ENCODE measurements at regions not wholly inside any gene's neighbourhood (a gene's known extent, or its start where the extent isn't known, plus 50 kb on each side); places are given as distances from the start of the nearest gene placed in this dataset.
"Not testable (repeated sequence)": the region's sequence is repeated elsewhere in the genome, so short reads cannot be mapped to it uniquely, and the experiment has no call there.

GRCh38 chr5:121516997-121517396, 334.7 kb upstream of the FTMT start:
- FAIRE-seq, result no peak

- no peak for FAIRE-seq
Observed at GRCh38 chr5:121525706-121526105, 326.0 kb upstream of the FTMT start.

DNA sequence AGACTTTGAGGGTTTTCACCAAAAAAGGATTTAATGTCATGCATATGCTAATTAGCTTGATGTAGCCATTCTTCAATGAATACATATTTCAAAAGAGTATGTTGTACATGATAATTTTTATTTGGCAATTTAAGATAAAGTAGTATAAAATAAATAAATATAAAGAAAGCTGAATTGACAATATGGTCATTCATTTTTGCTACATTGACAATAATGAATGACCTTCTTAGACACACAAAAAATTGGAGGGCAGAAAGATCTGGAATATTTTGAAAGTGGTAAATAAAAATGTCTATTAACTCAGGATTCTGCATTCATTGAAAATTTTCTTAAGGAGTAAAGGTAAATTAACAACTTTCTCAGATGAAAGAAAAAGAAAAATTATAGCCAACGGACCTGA, 324.8 kb upstream of the FTMT start:
- no peak for FAIRE-seq

DNA sequence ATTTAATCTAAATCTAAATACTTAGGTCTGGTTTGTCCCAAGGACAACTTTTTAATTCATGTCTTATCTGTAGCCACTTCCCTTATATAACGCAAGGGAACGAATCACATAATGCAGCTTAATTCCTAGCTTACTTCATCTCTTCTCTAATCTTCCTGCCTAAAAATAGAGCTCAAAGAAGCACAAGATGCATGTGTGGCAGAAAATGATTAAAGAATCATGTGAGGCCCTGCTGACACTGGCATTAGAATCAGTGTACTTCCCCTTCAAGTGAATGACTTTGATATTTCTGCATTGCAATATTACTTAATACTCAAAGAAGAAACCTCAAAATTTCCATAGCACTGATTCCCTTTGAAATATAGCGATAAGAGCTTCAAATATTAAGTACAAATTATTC, 317.9 kb upstream of the FTMT start:
- FAIRE-seq, result no peak

DNA sequence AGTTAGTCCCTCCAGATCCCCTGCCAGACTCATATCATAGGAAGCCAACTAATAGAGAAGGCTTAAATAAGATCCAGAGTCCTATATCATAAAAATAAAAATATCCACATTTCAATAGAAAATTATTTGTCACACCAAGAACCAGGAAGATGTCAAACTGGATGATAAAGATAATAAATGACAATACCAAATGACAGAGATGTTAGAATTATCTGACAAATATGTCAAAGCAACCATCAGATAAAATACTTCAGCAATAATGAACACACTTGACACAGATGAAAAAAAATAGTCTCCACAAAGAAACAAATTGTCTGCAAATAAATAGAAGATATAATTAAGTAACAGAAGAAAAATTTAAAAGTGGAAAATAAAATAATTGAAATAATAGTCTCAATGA, 300.7 kb upstream of the FTMT start:
- no peak for FAIRE-seq

DNA sequence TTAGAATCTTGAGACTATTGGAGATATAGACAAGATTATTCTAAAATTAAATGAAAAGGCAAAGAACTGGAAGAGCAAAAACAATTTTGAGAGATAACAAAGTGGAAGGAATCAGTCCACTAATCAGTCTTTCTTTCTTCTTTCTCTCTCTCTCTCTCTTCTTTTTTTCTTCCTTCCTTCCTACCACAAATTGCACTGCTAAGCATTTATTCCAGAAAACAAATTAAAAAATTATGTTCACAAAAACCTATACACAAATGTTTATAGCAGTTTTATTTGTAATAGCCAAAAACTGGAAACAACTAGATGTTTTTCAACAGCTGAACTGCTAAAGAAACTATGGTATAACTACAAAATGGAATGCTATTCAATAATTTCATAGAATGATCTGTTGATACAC, 291.9 kb upstream of the FTMT start:
- no peak for FAIRE-seq

GRCh38 chr5:121572061-121572460, 279.6 kb upstream of the FTMT start:
- no peak for FAIRE-seq

DNA sequence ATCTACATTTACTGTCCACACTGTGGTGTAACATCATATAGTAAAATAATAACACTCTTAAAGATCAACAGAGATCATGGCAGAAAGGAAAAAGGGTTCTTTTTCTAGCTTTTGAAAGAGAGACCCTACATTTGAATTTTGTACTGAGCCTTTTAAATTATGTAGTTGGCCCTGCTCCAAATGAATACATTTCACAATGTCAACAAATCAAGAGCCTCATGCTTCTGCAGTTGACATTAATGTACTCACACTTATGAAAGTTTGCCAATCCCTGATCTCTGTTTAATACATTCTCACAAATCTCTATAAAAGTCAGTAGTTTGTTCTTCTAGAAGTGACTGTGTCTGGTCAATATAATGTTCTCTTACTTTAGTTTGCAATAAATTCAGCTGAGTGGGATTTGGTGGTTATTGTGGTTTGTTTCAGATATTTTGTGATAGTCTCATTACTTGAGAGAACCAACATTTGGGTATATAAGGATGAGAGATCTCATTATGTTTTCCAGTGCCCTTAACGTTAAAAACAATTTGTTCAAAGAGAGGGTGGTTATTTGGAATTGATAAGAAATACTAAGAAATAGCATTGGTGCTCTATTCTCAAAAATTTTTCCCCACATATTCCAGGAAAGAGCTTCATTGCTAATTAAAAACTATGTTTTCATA, 277.8 kb upstream of the FTMT start:
- no peak for FAIRE-seq

DNA sequence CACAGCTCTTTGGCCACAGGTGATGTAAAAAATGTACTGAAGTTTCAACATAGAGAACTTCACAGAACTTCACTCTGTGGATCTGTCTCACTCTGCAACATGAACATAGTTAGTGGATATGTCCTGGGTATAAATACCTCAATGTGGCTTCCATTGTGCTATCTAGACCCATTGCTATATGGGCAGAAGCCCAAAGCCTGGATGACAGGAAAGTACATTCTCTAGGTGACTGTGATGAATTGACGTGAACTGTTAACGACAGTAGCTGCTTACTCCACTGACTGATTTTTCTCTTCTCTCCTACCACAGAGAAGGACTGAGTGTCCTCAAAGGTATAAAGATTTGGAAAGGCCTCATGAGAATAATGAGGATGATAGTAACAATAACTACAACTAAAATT, 270.1 kb upstream of the FTMT start:
- FAIRE-seq, result no peak

DNA sequence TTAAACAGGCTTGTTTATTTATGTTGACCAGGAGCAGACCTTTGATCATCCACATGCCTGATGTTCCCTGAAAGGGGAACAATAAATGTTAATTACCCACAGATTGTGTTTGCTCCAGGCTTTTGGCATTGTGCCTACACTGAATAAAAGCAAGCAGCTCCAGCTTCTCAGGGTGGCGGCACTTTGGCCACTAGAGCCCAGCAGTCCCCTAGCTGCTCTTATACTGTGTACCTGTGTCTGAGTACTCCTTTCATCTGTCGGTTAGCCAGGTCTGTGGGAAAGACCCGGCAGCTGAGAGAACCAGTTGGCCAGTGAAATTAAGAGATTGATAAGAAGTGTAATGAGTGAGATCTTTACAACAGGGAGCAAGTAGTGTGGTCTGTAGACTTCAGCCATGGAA, 254.8 kb upstream of the FTMT start:
- FAIRE-seq, result no peak

GRCh38 chr5:121608826-121609225, 242.9 kb upstream of the FTMT start:
- FAIRE-seq, result no peak

- no peak for FAIRE-seq
Observed at GRCh38 chr5:121624035-121624434, 227.6 kb upstream of the FTMT start.

DNA sequence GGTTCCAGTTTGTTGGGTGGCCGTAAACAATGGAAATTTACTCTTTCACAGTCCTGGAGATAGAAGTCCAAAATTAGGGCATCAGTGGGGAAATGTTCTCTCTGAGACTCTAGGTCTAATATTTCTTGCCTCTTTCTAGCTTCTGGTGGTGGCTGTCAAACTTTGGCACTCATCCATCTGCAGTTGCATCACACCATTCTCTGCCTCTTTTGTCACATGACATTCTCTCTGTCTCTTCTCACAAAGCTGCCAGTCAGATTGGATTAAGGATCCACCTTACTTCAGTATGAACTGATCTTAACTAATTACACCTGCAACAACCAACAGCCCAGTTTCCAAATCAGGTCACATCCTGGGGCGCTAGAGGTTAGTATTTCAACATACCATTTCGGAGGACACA, 222.9 kb upstream of the FTMT start:
- FAIRE-seq, result no peak

- FAIRE-seq, result no peak
Observed at GRCh38 chr5:121630402-121630801, 221.3 kb upstream of the FTMT start.

DNA sequence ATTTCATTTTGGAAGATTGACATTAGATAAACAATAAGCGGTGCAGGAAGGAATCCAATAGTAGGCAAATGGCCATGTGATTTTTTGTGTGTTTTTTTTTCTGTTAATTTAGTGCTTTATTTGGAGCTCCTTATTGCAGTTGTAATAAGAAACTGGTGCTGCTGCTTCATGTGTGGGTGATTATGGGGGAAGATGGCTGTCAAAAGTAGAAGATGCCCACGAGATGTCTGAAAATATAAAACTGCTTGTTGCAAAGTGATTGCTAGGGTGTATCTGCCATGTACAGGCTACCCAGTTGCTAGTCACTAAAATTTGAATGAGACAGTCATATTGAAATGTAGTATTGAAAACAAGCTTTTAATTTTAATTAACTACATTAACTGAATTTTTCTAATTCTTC, 216.7 kb upstream of the FTMT start:
- no peak for FAIRE-seq

DNA sequence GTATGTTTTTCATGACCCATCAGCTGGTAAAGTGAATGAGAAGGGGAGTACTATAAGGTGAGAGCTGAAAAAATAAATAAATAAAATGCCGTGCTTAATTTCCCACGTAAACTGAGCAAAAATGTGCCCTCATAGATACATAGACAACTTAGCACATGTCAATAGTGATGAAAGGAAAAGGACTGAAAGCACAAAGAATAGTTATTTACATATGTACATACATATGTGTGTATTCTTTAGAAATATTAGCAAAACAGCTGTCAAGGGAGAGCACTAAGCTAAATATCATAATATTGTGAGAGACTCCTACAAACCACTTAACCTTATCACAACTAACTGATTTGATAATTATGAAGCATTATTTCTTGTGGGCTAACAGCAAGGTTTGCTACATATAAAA, 213.6 kb upstream of the FTMT start:
- no peak for FAIRE-seq

DNA sequence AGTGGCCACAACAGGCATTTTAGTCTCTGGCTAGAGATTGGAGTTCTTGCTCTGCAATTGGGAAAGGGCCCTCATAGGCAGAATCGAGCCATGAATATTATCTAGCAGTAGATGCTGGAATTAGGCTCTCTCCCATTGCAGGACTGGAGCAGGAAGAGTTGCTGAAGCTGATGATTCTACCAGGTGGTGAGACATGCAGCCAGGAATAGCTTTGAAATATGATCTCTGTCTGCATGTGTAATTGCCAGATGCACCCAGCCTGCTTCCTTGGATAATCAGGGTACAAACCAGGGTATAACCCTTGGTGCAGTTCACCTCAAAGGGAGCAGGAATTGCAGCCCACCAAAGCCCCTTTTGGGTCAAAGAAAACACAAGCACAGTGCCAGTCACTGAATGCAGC, 211.4 kb upstream of the FTMT start:
- no peak for FAIRE-seq

- FAIRE-seq, result no peak
Observed at GRCh38 chr5:121658221-121658620, 193.5 kb upstream of the FTMT start.

DNA sequence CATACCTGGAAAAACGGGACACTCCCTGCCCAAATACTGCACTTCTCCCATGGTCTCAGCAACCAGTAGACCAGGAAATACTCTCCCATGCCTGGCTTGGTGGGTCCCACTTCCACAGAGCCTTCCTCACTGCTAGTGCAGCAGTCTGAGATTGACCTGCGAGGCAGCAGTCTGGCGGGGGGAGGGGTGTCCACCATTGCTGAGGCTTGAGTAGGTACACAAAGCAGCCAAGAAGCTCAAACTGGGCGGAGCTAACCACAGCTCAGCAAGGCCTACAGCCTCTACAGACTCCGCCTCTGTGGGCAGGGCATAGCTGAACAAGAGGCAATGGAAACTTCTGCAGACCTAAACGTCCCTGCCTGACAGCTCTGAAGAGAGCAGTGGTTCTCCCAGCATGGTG, 191.5 kb upstream of the FTMT start:
- no peak for FAIRE-seq

GRCh38 chr5:121665542-121665941, 186.1 kb upstream of the FTMT start:
- not testable (repeated sequence) for FAIRE-seq

- no peak for FAIRE-seq
Observed at GRCh38 chr5:121667292-121667691, 184.4 kb upstream of the FTMT start.

- no peak for FAIRE-seq
Observed at GRCh38 chr5:121668635-121669034, 183.0 kb upstream of the FTMT start.

DNA sequence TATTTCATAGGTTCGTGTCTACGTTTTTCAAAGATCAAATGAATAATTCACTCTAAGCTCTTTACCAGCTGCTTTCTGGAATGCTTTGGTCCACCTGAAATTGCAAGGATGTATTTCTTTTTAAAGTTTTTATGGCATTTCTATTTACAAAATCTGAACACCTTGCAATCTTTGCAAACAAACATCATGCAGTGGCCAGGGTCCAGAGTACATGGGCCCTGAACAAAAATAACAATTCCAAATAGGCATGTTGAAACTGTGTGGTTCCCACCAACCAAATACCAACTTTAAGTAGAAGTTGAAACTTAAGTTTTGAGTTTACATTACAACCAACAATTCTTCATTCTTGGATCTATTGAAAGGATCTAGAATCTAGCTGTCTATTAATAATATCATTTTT, 180.1 kb upstream of the FTMT start:
- no peak for FAIRE-seq

DNA sequence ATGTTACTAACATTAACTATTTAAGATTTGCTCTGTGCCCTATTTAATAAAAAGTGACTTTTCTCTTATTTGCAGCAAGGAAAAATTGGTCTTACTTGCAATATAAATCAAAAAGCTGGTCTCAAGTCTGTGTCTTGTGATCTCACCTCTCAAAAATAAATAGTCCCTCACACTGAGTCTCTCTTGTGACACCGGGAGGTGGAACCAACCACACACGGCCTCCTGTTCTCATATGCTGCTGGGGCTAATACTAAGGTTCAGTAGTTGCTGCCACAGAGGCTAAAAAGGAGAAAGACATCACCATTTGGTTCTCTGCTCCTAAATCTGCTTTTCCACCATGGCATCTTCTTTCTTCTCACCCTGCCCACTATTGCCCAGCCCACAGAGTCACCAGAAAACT, 175.8 kb upstream of the FTMT start:
- no peak for FAIRE-seq

- FAIRE-seq, result no peak
Observed at GRCh38 chr5:121681229-121681855, 170.3 kb upstream of the FTMT start.

All from islet of Langerhans (tissue), 1 donor.